ENCODE measurements at regions not wholly inside any gene's neighbourhood (a gene's known extent, or its start where the extent isn't known, plus 50 kb on each side); places are given as distances from the start of the nearest gene placed in this dataset.
"Not testable (repeated sequence)": the region's sequence is repeated elsewhere in the genome, so short reads cannot be mapped to it uniquely, and the experiment has no call there.

- no peak for DNase-seq (ENCODE audit: low spot score)
These were observed 1187.3 kb upstream of the TMEM132C start for GRCh38 chr12:127079636-127080035.

- no peak for DNase-seq (ENCODE audit: low spot score)
These were observed 1185.9 kb upstream of the TMEM132C start for GRCh38 chr12:127081058-127081457.

GRCh38 chr12:127083008-127083949, 1183.7 kb upstream of the TMEM132C start:
- DNase-seq (ENCODE audit: low spot score), result peak; percentile 36

- DNase-seq (ENCODE audit: low spot score), result no peak
These were observed 1165.9 kb upstream of the TMEM132C start for GRCh38 chr12:127101076-127101475.

- no peak for DNase-seq (ENCODE audit: low spot score)
These were observed 1160.9 kb upstream of the TMEM132C start for GRCh38 chr12:127106041-127106440.

GRCh38 chr12:127106697-127107096, 1160.3 kb upstream of the TMEM132C start:
- no peak for DNase-seq (ENCODE audit: low spot score)

- DNase-seq (ENCODE audit: low spot score), result no peak
These were observed 1159.2 kb upstream of the TMEM132C start for GRCh38 chr12:127107744-127108143.

- peak; percentile 45 for DNase-seq (ENCODE audit: low spot score)
These were observed 1158.4 kb upstream of the TMEM132C start for GRCh38 chr12:127108360-127109215.

GRCh38 chr12:127113945-127114344, 1153.0 kb upstream of the TMEM132C start:
- DNase-seq (ENCODE audit: low spot score), result no peak

- DNase-seq (ENCODE audit: low spot score), result no peak
These were observed 1151.4 kb upstream of the TMEM132C start for GRCh38 chr12:127115468-127116035.

GRCh38 chr12:127118251-127118650, 1148.7 kb upstream of the TMEM132C start:
- DNase-seq (ENCODE audit: low spot score), result no peak

GRCh38 chr12:127119600-127120140, 1147.3 kb upstream of the TMEM132C start:
- no peak for DNase-seq (ENCODE audit: low spot score)

- DNase-seq (ENCODE audit: low spot score), result no peak
These were observed 1146.1 kb upstream of the TMEM132C start for GRCh38 chr12:127120851-127121250.

GRCh38 chr12:127121494-127122084, 1145.4 kb upstream of the TMEM132C start:
- DNase-seq (ENCODE audit: low spot score), result no peak

- peak; percentile 14 for DNase-seq (ENCODE audit: low spot score)
These were observed 1141.2 kb upstream of the TMEM132C start for GRCh38 chr12:127125607-127126259.

GRCh38 chr12:127126260-127126628, 1140.7 kb upstream of the TMEM132C start:
- DNase-seq (ENCODE audit: low spot score), result no peak

GRCh38 chr12:127127897-127128296, 1139.1 kb upstream of the TMEM132C start:
- no peak for DNase-seq (ENCODE audit: low spot score)

GRCh38 chr12:127130506-127131124, 1136.4 kb upstream of the TMEM132C start:
- no peak for DNase-seq (ENCODE audit: low spot score)

GRCh38 chr12:127133675-127134335, 1133.2 kb upstream of the TMEM132C start:
- DNase-seq (ENCODE audit: low spot score), result no peak

- not testable (repeated sequence) for DNase-seq (ENCODE audit: low spot score)
These were observed 1126.0 kb upstream of the TMEM132C start for GRCh38 chr12:127140864-127141484.
